ENCODE measurements at regions not wholly inside any gene's neighbourhood (a gene's known extent, or its start where the extent isn't known, plus 50 kb on each side); places are given as distances from the start of the nearest gene placed in this dataset.

DNA sequence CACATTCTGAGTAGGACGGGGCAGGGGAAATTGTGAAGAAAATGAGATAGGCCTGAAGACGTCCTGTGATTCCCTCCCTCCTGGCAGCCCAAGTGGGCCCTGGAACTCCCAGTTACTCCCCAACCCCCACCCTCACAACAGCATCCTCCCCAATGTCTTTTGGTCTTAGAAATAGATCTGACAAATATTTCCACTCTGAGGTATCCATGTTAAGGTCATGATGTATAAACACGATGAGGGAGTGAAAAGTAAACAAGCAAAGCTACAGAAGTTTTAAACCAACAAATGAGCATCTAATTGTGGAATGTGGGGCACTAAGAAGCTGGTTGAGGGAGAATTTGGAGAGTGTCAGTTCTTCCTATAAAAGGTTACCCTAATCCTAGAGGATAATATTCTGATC is 103.7 kb upstream of the AADACL2 start:
- TF ChIP-seq, protein P1, sequence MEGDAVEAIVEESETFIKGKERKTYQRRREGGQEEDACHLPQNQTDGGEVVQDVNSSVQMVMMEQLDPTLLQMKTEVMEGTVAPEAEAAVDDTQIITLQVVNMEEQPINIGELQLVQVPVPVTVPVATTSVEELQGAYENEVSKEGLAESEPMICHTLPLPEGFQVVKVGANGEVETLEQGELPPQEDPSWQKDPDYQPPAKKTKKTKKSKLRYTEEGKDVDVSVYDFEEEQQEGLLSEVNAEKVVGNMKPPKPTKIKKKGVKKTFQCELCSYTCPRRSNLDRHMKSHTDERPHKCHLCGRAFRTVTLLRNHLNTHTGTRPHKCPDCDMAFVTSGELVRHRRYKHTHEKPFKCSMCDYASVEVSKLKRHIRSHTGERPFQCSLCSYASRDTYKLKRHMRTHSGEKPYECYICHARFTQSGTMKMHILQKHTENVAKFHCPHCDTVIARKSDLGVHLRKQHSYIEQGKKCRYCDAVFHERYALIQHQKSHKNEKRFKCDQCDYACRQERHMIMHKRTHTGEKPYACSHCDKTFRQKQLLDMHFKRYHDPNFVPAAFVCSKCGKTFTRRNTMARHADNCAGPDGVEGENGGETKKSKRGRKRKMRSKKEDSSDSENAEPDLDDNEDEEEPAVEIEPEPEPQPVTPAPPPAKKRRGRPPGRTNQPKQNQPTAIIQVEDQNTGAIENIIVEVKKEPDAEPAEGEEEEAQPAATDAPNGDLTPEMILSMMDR (IDR thresholded peaks at IDR 0.05; ENCODE audit: borderline replicate concordance, extremely low read depth, low read length, poor library complexity, severe bottlenecking): no peak
- no peak for TF ChIP-seq EZH2 (IDR thresholded peaks at IDR 0.05; ENCODE audit: borderline replicate concordance, low read depth, low read length, severe bottlenecking)

Measured in DND-41 (cell line).